ENCODE measurements at regions not wholly inside any gene's neighbourhood (a gene's known extent, or its start where the extent isn't known, plus 50 kb on each side); places are given as distances from the start of the nearest gene placed in this dataset.

GRCh38 chr12:111074965-111075364 lies 154.6 kb upstream of the MYL2 start (continued):
- TF ChIP-seq ZNF462 (CRISPR knock-in tag; IDR thresholded peaks at IDR 0.05) = no peak
- no peak for TF ChIP-seq ZNF331 (CRISPR knock-in tag; IDR thresholded peaks at IDR 0.05; ENCODE audit: low read depth)
- TF ChIP-seq EZH2phosphoT487 (IDR thresholded peaks at IDR 0.05; ENCODE audit: unreplicated experiment) = no peak
- no peak for TF ChIP-seq ETS1 (IDR thresholded peaks at IDR 0.05)
- no peak for TF ChIP-seq ZNF114 (CRISPR knock-in tag; IDR thresholded peaks at IDR 0.05)
- TF ChIP-seq JUNB (IDR thresholded peaks at IDR 0.05; ENCODE audit: unreplicated experiment) = no peak

- ATAC-seq (no peak), DNase-seq (ENCODE audit: low spot score) (no peak)
- Mint-ChIP-seq H3K27me3 (ENCODE audit: insufficient read depth, low read depth, poor library complexity) (peaks cover 10% of the 10 kb centered on the region), H3K4me3 (no peak overlapping the region), H3K36me3 (ENCODE audit: low read depth) (no peaks in the 10 kb centered on the region), H3K27ac (no peak overlapping the region), H3K4me1 (peaks cover 46% of the 10 kb centered on the region), H3K9me3 (no peaks in the 10 kb centered on the region)
- H2AFZ ChIP-seq = no peak overlapping the region
- H4K20me1 ChIP-seq (replicated peaks; ENCODE audit: insufficient read depth) = peaks cover 6% of the 10 kb centered on the region; the same call in 1 of the 2 replicates
- H3K27ac ChIP-seq (ENCODE audit: low read depth) = no peak overlapping the region
- peaks cover 10% of the 10 kb centered on the region for H3K4me1 ChIP-seq (ENCODE audit: insufficient read depth)
- H3K4me3 ChIP-seq = no peak overlapping the region
- H3K27me3 ChIP-seq (ENCODE audit: insufficient read depth) = no peaks in the 10 kb centered on the region
- H3K9me2 ChIP-seq (ENCODE audit: insufficient read depth) = no peaks in the 10 kb centered on the region
- 0 out of 2 replicates have a peak overlapping the region, but pooled peaks have one; percentile 26 for H3K4me2 ChIP-seq
- no peaks in the 10 kb centered on the region for H3K36me3 ChIP-seq (ENCODE audit: insufficient read depth)
- peaks cover 13% of the 10 kb centered on the region for H3K79me2 ChIP-seq (replicated peaks; ENCODE audit: insufficient read depth)
- 0 out of 2 replicates have a peak, but pooled peaks cover 6% of the 10 kb centered on the region for H3F3A ChIP-seq (replicated peaks; ENCODE audit: low read depth)
- TF ChIP-seq ZNF462 (CRISPR knock-in tag; IDR thresholded peaks at IDR 0.05) = no peak
- no peak for TF ChIP-seq ZNF331 (CRISPR knock-in tag; IDR thresholded peaks at IDR 0.05; ENCODE audit: low read depth)
- TF ChIP-seq EZH2 (IDR thresholded peaks at IDR 0.05; ENCODE audit: low read depth, unreplicated experiment) = no peak
- TF ChIP-seq NANOG (IDR thresholded peaks at IDR 0.05; ENCODE audit: borderline replicate concordance) = no peak
Observed at GRCh38 chr12:111074559-111074958, 154.2 kb upstream of the MYL2 start.
